Neural cell (in vitro differentiated cells): ENCODE measurements at regions not wholly inside any gene's neighbourhood (a gene's known extent, or its start where the extent isn't known, plus 50 kb on each side); places are given as distances from the start of the nearest gene placed in this dataset.

Experiments
- H2AFZ ChIP-seq: fragments of 200-600, 300-800 bp; sonication (generic), shearing (Covaris generic); 2 replicates; pipeline ENCODE4 v1.6.0; 2014; ENCODE audit warnings: low read depth, mild to moderate bottlenecking, antibody characterized with exemption, low read length, moderate library complexity
- H3F3A ChIP-seq: fragments of 200-600 bp; shearing (Covaris generic); 2 replicates; pipeline ENCODE4 v1.6.1; 2016; ENCODE audit warnings: mild to moderate bottlenecking, moderate library complexity, mixed read lengths, antibody characterized with exemption, low read length; ENCODE audit not compliant: insufficient read depth, poor library complexity, severe bottlenecking
- H3K27ac ChIP-seq: fragments of 200-600, 300-800 bp; sonication (generic), shearing (Covaris generic); 2 replicates; pipeline ENCODE4 v1.5.1; 2014; ENCODE audit warnings: mild to moderate bottlenecking, low read length, moderate library complexity
- H3K27me3 ChIP-seq: fragments of 300-800, 200-600 bp; sonication (generic), shearing (Covaris generic); 2 replicates; pipeline ENCODE4 v1.6.0; 2014; ENCODE audit warnings: mild to moderate bottlenecking, low read depth, low read length, moderate library complexity; ENCODE audit not compliant: insufficient read depth
- H3K36me3 ChIP-seq: fragments of 300-800, 200-600 bp; sonication (generic), shearing (Covaris generic); 2 replicates; pipeline ENCODE4 v1.5.1; 2014; ENCODE audit warnings: mild to moderate bottlenecking, antibody characterized with exemption, low read length, moderate library complexity; ENCODE audit not compliant: insufficient read depth
- H3K4me2 ChIP-seq: fragments of 300-800, 200-600 bp; sonication (generic), shearing (Covaris generic); 2 replicates; pipeline ENCODE4 v1.6.0; 2014; ENCODE audit warnings: mild to moderate bottlenecking, low read length
- H3K4me3 ChIP-seq: fragments of 300-800, 200-600 bp; sonication (generic), shearing (Covaris generic); 2 replicates; pipeline ENCODE4 v1.5.1; 2014; ENCODE audit warnings: mild to moderate bottlenecking, low read length, moderate library complexity
- H3K79me2 ChIP-seq: fragments of 200-600 bp; shearing (Covaris generic); replicated peaks from 2 replicates; pipeline ENCODE4 v1.6.0; 2014; ENCODE audit warnings: mild to moderate bottlenecking, low read length, moderate library complexity; ENCODE audit not compliant: insufficient read depth
- H3K9ac ChIP-seq: fragments of 300-800, 200-600 bp; sonication (generic), shearing (Covaris generic); 2 replicates; pipeline ENCODE4 v1.6.1; 2016; ENCODE audit warnings: mild to moderate bottlenecking, low read length, mixed read lengths
- H3K9me2 ChIP-seq: fragments of 200-600 bp; shearing (Covaris generic); 2 replicates; pipeline ENCODE4 v1.6.1; 2016; ENCODE audit warnings: mild to moderate bottlenecking, low read length, mixed read lengths; ENCODE audit not compliant: insufficient read depth
- H3K9me3 ChIP-seq: fragments of 200-600, 300-800 bp; sonication (generic), shearing (Covaris generic); 2 replicates; pipeline ENCODE4 v1.6.1; 2016; ENCODE audit warnings: mild to moderate bottlenecking, mixed run types, low read length, moderate library complexity, mixed read lengths
- H4K20me1 ChIP-seq: fragments of 200-600 bp; shearing (Covaris generic); 2 replicates; pipeline ENCODE4 v1.6.1; 2016; ENCODE audit warnings: mild to moderate bottlenecking, mixed run types; ENCODE audit not compliant: insufficient read depth
- CTCF ChIP-seq: fragments of 450-650 bp; IDR thresholded peaks from 2 replicates; pipeline ENCODE4 v1.5.1; 2014; ENCODE audit warnings: antibody characterized with exemption, mild to moderate bottlenecking, moderate library complexity; ENCODE audit not compliant: poor library complexity, severe bottlenecking
- EP300 ChIP-seq: fragments of 450-650 bp; conservative IDR thresholded peaks from 2 replicates; pipeline ENCODE4 v1.6.1; 2014; ENCODE audit warnings: antibody characterized with exemption, mild to moderate bottlenecking, moderate library complexity; ENCODE audit not compliant: poor library complexity, severe bottlenecking
- EZH2 ChIP-seq: fragments of 200-600, 300-800 bp; shearing (Covaris generic), sonication (generic); IDR thresholded peaks from 2 replicates; pipeline ENCODE4 v1.6.1; 2014; ENCODE audit warnings: antibody characterized with exemption, low read length, borderline replicate concordance, mild to moderate bottlenecking; ENCODE audit not compliant: insufficient read depth, poor library complexity, severe bottlenecking
- MXI1 ChIP-seq: fragments of 450-650 bp; conservative IDR thresholded peaks from 2 replicates; pipeline ENCODE4 v1.6.1; 2014; ENCODE audit warnings: antibody characterized with exemption, mild to moderate bottlenecking; ENCODE audit not compliant: poor library complexity, severe bottlenecking
- POLR2AphosphoS5 ChIP-seq: IDR thresholded peaks from 2 replicates; pipeline ENCODE4 v1.6.1; 2012
- RAD21 ChIP-seq: fragments of 450-650 bp; conservative IDR thresholded peaks from 2 replicates; pipeline ENCODE4 v1.6.1; 2014; ENCODE audit warnings: antibody characterized with exemption, mild to moderate bottlenecking, moderate library complexity
- REST ChIP-seq: IDR thresholded peaks from 2 replicates; pipeline ENCODE4 v1.6.1; 2012; ENCODE audit warnings: borderline replicate concordance
- SMC3 ChIP-seq: fragments of 450-650 bp; conservative IDR thresholded peaks from 2 replicates; pipeline ENCODE4 v1.6.1; 2014; ENCODE audit warnings: antibody characterized with exemption, mild to moderate bottlenecking, moderate library complexity; ENCODE audit not compliant: poor library complexity
- TAF1 ChIP-seq: IDR thresholded peaks from 2 replicates; pipeline ENCODE4 v1.6.1; 2012; ENCODE audit warnings: low read depth

- no peaks in the 10 kb centered on the region for H3F3A ChIP-seq
- H3K4me3 ChIP-seq: no peak overlapping the region
- no peaks in the 10 kb centered on the region for H3K36me3 ChIP-seq
- H3K9ac ChIP-seq: no peak overlapping the region
- no peaks in the 10 kb centered on the region for H3K79me2 ChIP-seq
- H3K4me2 ChIP-seq: no peak overlapping the region
- no peak for TF ChIP-seq EP300
- no peak for TF ChIP-seq POLR2AphosphoS5
- no peak for TF ChIP-seq REST
- TF ChIP-seq SMC3: no peak
- TF ChIP-seq MXI1: no peak
- no peak for TF ChIP-seq TAF1
- no peak for TF ChIP-seq EZH2
- no peak for TF ChIP-seq CTCF
- TF ChIP-seq RAD21: no peak
- no peaks in the 10 kb centered on the region for H3K9me3 ChIP-seq
- H4K20me1 ChIP-seq: no peaks in the 10 kb centered on the region
- H3K27me3 ChIP-seq: no peaks in the 10 kb centered on the region
- H3K9me2 ChIP-seq: no peaks in the 10 kb centered on the region
- H2AFZ ChIP-seq: no peak overlapping the region
- no peak overlapping the region for H3K27ac ChIP-seq
Observed at GRCh38 chr11:23846902-23847422, 649.9 kb upstream of the LUZP2 start.

GRCh38 chr11:23851216-23851615 lies 645.6 kb upstream of the LUZP2 start:
- Histone ChIP-seq H3K9me2 (no peaks in the 10 kb centered on the region), H3K79me2 (no peaks in the 10 kb centered on the region), H2AFZ (no peak overlapping the region), H3K9me3 (no peaks in the 10 kb centered on the region), H3F3A (no peaks in the 10 kb centered on the region), H3K4me2 (no peak overlapping the region), H3K36me3 (no peaks in the 10 kb centered on the region), H3K27me3 (no peaks in the 10 kb centered on the region), H3K27ac (no peak overlapping the region), H4K20me1 (no peaks in the 10 kb centered on the region), H3K9ac (no peak overlapping the region), H3K4me3 (no peak overlapping the region)
- TF ChIP-seq EP300 (peak; percentile 64), MXI1 (no peak), POLR2AphosphoS5 (peak; percentile 34), RAD21 (no peak)
